ENCODE measurements at regions not wholly inside any gene's neighbourhood (a gene's known extent, or its start where the extent isn't known, plus 50 kb on each side); places are given as distances from the start of the nearest gene placed in this dataset.

DNA sequence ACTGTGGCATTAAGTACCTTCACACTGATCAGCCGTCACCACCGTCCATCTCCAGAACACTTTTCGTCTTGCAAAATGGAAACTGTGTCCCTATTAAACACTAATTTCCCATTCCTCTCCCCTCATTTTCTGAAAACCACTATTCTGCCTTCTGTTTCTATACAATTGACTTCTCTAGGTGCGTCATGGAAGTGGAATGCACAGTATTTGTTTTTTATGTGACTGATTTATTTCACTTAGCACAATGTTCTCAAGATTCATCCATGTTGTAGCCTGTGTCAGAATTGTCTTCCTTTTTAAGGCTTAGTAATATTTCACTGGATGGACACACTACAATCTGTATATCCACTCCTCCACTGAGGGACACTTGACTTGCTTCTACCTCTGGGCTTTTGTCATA is 53.8 kb upstream of the PDE10A start:
- TF ChIP-seq, protein P1, sequence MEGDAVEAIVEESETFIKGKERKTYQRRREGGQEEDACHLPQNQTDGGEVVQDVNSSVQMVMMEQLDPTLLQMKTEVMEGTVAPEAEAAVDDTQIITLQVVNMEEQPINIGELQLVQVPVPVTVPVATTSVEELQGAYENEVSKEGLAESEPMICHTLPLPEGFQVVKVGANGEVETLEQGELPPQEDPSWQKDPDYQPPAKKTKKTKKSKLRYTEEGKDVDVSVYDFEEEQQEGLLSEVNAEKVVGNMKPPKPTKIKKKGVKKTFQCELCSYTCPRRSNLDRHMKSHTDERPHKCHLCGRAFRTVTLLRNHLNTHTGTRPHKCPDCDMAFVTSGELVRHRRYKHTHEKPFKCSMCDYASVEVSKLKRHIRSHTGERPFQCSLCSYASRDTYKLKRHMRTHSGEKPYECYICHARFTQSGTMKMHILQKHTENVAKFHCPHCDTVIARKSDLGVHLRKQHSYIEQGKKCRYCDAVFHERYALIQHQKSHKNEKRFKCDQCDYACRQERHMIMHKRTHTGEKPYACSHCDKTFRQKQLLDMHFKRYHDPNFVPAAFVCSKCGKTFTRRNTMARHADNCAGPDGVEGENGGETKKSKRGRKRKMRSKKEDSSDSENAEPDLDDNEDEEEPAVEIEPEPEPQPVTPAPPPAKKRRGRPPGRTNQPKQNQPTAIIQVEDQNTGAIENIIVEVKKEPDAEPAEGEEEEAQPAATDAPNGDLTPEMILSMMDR (conservative IDR thresholded peaks at IDR 0.05; ENCODE audit: low read depth, low read length) = no peak
- TF ChIP-seq RAD21 (IDR thresholded peaks at IDR 0.05; ENCODE audit: low read length) (no peak), POLR2A (IDR thresholded peaks at IDR 0.05; ENCODE audit: low read depth, low read length) (no peak), RFX5 (IDR thresholded peaks at IDR 0.05; ENCODE audit: low read depth, low read length) (no peak), MAZ (IDR thresholded peaks at IDR 0.05; ENCODE audit: borderline replicate concordance, low read depth, low read length) (no peak), MAFK (IDR thresholded peaks at IDR 0.05; ENCODE audit: low read depth, low read length) (no peak), RCOR1 (IDR thresholded peaks at IDR 0.05; ENCODE audit: insufficient replicate concordance, low read length) (no peak), SMC3 (IDR thresholded peaks at IDR 0.05; ENCODE audit: low read depth, low read length) (no peak), FOS (IDR thresholded peaks at IDR 0.05; ENCODE audit: low read depth, low read length) (no peak)
